GM11168 (cell line): ENCODE measurements at regions not wholly inside any gene's neighbourhood (a gene's known extent, or its start where the extent isn't known, plus 50 kb on each side); places are given as distances from the start of the nearest gene placed in this dataset.

Experiments used
- in situ Hi-C: fragments of 300-500 bp; cut with MboI; formaldehyde crosslinking; loops from one replicate; pipeline ENCODE4 v1.12.0; 2022; ENCODE audit warnings: low sequenced_read_pairs; ENCODE audit not compliant: unreplicated experiment

DNA sequence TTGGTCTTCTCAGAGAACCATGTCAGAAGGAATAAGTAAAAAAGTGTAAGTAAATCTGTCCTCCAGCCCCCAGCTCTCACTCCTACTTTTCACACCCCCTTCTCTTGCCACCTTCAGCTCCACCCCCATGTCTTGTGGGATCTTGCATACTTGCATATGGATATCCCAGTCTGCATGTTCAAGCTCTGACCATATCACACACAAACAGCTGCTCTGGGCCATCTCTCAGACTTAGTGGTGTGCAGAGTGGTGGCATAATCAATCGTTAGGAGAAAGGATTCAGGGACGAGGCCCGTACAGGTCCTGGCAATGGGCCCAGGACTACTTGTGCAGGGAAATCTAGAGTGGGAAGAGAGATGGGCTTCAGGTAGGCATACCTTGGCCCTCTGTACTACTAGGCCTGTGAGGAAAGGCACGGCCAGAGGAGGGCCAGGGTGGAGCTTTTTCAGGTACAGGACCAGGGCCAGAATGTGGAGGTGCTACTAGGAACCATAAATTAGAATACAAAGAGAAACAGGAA lies 112.0 kb upstream of the SGK1 start:
- in situ Hi-C loops: loop anchor here (25.0 kb wide), 1 partner anchor 243 kb away; no protein-coding TSS in a partner anchor

DNA sequence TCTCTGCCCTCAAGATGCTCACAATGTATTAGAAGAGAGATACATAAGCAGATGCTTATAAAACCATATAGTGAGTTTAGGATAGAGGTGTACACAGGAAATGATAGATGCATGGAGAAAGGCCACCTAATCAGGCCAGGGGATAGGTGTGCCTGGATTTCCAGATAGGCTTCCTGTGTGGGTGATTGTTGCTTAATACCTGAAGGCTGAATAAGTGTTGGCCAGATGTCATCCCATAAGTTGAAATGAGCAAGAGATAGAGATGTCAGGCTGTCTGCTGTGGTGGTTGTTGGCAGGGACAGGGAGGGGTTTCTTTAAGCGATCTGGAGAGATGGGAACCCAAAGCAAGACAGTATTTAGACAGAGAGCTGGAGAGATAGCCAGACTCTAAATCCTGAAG lies 109.8 kb upstream of the SGK1 start:
- in situ Hi-C loops: loop anchor here (25.0 kb wide), 1 partner anchor 240 kb away; no protein-coding TSS in a partner anchor

DNA sequence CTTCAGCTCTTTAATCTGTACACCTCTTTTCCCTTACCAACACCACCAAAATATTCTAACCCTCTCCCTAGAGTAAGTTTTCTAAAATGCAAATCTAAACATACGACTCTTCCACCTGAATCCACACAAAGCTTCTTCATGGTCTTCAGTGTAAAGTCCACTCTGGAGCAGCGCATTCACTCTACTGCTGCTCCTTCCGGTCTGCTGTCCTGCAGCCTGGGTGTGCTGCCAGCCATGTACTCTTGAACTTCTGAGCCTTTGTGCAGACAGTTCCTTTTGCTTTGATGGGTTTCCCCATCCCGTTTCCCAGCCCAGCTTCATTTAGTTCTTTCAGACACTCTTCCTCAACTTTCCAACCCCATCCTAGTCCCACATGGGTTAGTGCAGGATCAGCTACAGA lies 108.7 kb upstream of the SGK1 start:
- in situ Hi-C loops: loop anchor here (25.0 kb wide), 1 partner anchor 239 kb away; no protein-coding TSS in a partner anchor

DNA sequence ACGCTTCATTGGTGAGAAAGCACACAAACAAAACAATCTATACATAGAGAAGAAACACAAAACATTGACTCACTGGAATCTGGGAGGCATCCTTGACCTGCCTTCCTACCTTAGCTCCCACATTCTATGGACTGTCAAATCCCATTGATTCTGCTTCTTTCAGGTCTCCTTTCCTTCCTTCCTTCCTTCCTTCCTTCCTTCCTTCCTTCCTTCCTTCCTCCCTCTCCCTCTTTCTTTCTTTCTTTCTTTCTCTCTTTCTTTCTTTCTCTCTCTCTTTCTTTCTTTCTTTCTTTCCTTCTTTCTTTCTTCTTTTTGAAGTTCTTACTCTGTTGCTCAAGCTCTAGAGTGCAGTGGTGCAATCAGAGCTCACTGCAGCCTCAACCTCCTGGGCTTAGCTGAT lies 108.0 kb upstream of the SGK1 start:
- in situ Hi-C loops: loop anchor here (25.0 kb wide), 1 partner anchor 239 kb away; no protein-coding TSS in a partner anchor

DNA sequence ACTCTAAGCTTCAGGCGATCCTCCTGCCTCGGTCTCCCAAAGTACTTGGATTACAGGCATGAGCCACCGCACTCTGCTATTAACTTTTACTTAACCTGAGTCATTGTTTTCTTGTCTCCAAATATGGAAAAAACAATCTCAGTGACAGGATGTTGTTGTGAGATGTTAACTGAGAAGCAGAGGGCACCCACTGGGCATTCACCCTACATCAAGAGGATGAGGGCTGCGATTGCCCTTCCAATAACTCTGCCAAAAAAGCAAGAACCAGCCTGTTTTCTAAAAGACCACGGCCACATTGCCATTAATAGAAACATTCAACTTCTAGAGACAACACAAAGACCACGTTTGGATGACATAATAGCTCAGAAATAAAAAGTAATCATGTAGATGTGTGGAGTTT lies 107.6 kb upstream of the SGK1 start:
- in situ Hi-C loops: loop anchor here (25.0 kb wide), 1 partner anchor 238 kb away; no protein-coding TSS in a partner anchor

DNA sequence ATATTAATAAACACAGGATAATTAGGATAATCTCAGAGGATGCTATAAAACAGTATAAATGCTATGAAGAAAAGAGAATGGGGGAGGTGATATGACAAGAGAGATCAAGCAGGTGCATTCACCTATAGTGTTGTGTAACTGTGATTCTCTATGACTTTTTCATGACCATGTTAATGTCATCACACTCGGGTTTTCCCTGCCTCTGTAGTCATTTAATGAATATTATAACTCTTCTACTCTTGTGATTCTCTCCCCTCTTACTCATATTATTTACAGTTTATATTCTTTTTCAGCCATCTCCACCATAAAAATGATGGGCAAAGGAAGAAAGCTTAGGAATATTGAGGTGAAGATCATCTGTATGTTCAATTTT lies 106.9 kb upstream of the SGK1 start:
- in situ Hi-C loops: loop anchor here (25.0 kb wide), 1 partner anchor 237 kb away; no protein-coding TSS in a partner anchor

DNA sequence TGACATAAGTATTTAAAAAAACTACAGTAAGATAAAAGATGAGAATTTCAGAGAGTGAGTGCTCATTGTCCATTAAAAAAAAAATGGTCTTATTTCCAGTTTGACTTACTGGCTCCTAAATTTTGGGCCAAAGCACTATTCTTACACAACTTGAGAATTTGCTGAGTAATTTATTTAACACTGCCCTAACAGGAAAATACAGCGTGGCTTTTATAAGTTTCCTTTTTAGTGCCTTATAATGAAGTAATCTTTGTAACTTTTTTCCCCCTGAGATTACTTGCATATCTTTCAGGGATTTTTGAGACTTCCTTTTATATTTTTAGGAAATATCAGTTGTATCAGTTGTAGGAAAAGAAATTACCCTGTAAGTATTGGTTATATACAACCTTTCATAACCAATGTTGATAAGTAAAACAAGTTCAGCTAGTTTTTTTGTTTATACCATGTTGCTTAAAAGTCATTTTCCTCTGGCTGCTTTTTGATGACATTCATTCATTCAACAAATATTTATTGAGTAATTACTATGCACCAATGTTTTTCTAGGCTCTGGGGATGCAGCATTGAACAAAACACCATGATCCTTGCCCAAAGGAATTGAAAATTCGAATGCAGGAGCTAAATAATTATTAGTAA lies 106.4 kb upstream of the SGK1 start:
- in situ Hi-C loops: no loop called here

DNA sequence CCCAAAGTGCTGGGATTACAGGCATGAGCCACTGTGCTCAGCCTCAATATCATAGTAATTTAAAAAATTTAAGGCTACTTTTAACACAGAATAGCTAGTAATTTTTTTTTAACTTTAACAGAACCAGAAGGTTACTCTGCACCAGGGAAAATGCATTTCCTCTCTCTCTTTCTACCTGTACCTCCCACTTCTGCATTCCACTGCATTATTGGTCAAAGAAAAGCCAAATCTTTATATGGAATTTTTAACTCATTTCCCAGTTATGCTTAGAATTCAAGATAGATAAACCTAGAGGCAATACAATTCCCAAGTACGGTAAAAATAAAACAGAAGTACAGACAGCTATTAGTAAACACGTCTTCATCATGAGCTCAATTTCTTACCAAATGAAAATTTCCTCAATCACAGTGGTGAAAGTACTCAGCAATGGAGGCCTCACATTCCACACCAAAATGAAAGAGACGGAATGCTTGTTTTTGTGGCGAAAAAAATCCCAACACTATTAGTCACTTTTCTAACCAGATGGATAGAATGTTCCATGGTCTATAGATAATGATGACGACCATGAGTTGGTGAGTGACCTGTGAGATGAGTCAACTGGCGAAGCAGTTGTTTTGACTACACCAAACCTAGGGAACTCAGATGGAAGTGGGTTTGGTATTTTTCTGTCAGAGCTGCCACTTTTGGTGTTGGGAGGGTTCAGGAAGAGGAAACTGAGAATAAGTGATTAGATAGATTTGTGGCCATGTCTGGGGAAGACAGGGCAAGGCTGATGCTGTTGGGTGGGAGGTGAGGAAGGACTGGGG lies 104.7 kb upstream of the SGK1 start:
- in situ Hi-C loops: no loop called here

DNA sequence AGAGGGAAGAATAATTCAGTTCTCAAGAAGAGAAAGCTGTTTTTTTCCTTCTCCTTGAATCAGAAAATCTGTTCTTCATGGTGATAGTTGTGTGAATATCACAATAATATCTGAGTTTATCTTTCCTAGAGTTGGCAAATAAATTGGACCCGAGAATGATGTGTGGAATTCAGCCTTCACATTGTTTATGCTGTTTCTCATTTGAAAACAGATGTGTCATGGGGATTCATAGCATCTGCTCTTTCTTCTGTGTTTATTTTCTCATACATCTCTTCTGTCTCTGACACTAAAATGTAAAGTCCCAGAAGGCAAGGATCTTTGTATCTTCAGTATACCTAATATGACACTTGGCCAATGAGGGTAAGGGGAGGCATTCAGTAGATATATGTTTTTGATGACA lies 103.6 kb upstream of the SGK1 start:
- in situ Hi-C loops: no loop called here

DNA sequence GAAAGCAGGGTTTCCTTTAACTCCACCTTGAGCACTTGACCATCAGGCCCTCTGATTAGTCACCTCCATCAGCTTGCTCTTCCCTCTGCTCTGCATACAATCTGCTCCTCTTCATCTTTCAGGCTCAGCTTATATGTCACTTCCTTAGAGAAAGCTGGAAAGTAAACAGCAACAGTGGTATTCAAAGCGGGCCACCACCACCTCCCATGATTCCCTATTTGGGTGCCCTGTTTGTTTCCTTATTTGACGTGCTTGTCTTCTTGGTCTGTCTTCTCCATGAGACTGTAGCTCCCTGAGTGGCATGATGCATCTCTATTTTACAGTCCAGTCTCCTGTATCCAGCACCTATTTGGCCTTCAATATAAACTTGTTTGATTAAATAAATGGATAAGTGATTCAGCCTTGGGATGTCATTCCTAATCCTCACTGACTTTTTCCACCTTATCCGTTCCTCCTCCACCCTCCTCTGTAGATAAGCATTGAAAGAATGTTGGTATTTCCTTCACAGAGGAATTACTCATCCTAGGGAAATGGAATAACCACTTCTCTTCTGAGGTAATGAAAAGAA lies 102.8 kb upstream of the SGK1 start:
- in situ Hi-C loops: no loop called here

DNA sequence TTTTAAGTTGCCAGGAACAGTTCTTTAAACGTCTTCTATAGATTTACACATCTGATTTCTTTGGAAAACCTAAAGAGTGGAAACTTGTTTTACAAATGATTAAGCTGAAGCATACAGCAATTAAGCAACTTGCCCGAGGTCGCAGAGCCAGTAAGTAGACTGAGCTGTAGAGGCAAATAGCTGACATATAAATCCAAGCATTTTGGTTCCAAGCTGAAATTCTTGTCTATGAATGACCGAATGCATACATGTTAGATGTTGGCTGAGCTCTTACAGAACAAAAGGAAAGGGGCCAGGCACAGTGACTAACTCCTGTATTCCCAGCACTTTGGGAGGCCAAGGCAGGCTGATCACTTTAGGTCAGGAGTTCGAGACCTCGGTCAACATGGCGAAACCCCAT lies 101.8 kb upstream of the SGK1 start:
- in situ Hi-C loops: no loop called here

DNA sequence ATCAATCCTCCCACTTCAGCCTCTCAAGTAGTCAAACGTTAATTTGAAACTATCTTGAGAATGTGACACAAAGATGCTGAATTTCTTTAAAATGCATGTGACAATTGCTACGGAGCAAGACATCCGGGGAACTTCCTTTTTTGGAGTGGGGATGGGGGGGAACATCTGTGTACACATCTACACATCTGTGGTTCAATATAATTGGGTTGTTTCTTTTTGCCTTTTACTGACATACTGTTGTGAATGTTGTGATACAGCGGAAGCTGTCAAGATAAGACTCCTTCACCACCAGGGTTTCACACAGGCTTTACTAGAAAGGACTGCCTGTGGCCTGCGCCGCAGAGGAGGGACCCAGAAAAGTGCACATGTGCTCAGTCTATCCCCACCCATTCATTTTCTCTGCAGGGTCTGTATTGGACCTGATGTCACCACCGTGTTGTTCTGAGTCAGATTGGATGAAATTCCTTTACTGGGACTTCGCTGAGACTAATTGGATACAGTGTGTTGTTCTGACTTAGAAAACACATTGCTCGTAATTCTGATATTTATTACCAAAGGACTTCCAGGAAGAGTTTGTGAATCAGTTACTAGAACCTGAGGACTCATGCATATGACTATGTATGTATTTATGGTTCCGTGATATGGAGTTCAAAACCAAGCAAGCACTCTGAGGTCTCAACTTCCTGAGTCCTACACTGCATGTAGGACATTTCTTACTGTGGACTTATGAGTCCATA lies 98.7 kb upstream of the SGK1 start:
- in situ Hi-C loops: no loop called here

DNA sequence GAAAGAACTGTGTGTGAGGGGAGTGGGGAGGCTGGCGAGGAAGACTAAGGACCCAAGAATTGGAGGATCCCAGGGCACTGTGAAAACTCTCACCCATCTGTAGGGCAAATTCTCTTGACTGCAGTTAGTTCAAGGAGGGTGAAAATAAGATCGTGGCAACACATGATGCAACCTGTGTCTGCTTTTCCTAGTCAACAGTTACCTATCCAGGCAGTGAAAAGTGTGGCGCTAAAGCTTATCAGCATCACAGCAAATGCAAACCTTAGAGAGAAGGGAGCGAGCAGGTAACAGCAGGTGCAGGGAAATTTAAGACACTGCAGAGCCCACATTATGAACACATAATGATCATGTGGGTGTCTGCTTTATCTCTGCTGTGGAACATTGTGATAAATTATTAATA lies 97.7 kb upstream of the SGK1 start:
- in situ Hi-C loops: no loop called here

DNA sequence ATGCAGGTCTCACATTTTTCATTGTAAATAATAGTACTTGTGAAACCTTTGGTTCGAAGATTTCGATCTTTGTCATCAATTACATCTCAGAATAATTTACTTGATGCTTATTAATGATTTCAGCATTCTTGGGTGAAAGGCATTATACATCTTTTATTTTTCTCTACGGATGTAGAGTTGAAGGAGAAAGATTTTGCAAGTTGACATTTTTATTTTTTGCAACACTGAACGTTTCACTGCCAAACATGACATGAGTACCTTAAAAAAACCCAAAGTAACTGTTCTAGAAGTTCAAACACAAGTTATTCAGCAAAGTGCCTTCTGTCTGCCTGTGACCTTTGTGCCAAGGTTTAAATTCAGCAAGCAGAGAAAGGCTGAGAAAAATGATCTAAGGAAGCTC lies 97.3 kb upstream of the SGK1 start:
- in situ Hi-C loops: no loop called here

DNA sequence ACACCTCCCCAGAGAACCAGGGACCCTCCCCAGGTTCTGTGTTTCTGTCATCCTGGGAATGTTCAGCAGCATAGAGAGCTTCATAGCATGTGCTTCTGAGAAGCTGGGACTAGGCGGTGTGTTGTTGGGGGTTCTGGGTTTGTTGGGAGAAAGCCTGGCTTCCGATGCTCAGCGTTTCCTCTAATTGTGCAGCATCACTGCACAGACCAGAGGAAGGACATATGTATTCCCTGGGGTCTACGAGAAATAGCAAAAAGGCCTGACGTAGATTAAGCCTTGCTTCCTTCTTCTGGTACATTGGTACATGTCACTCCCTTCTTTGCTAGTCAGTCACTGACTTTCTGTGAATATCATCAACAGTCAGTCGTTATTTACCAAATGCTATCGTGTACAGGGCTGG lies 96.9 kb upstream of the SGK1 start:
- in situ Hi-C loops: no loop called here

DNA sequence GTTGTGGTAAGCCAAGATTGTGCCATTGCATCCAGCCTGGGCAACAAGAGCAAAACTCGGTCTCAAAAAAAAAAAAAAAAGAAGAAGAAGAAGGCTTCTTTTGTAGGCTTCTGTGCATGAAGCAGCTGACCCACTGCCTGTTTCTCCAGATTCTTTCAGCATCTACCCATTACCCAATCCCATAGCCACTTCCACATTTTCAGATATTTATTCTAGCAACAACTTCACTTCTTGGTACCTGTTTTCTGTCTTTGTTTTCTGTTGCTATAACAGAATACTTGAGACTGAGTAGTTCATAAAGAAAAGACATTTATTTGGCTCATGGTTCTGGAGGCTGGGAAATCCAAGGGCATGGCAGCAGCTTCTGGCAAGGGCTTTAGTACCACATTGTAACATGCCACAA lies 95.3 kb upstream of the SGK1 start:
- in situ Hi-C loops: no loop called here

DNA sequence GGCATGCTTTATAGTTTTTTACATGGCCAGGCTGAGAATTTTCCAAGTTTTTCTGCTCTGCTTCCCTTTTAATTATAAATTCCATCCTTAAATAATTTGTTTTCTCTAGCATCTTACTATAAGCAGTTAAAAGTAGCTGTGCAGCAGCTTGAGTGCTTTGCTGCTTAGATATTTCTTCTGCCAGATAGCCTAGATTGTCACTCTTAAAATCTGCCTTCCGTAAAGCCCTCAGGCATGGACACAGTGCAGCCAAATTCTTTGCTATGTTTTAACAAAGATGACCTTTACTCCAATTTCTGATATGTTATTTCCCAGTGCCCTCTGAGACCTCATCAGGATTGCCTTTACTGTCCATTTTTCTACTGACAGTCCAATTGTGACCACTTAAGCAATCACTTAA lies 92.6 kb upstream of the SGK1 start:
- in situ Hi-C loops: no loop called here

DNA sequence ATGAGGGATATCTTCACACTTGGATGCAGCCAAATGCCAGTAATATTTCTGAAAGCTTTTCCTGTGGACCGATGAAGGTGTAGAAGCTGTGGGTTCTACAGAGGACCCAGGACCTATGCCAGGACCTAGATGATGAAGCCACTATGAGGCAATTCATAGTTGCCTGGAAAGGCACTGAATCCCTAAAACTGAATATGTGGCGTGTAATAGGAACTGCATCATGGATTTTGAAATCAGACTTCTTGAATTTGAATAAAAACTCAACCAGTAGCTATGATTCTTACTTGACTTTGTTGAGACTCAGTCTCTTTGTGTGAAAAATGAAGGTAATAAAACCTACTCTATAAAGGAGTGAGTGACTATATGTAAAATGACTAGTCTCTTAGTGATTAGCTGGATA lies 89.9 kb upstream of the SGK1 start:
- in situ Hi-C loops: no loop called here

DNA sequence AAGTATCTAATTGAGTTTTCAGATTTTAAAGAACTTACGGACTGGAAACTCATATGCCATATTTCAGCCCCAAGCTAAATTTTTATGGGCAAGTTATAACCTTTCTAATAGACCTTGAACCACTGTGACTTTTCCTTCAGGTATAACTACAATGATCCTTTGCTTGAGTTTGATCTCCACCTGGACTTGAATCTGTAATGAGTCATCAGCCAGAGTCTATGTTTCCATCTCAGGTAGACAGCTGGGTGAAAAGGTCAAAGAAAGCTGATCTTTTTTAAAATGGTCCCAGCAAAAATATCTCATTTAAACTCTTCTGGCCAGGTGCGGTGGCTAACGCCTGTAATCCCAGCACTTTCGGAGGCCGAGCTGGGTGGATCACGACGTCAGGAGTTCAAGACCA lies 88.4 kb upstream of the SGK1 start:
- in situ Hi-C loops: no loop called here

DNA sequence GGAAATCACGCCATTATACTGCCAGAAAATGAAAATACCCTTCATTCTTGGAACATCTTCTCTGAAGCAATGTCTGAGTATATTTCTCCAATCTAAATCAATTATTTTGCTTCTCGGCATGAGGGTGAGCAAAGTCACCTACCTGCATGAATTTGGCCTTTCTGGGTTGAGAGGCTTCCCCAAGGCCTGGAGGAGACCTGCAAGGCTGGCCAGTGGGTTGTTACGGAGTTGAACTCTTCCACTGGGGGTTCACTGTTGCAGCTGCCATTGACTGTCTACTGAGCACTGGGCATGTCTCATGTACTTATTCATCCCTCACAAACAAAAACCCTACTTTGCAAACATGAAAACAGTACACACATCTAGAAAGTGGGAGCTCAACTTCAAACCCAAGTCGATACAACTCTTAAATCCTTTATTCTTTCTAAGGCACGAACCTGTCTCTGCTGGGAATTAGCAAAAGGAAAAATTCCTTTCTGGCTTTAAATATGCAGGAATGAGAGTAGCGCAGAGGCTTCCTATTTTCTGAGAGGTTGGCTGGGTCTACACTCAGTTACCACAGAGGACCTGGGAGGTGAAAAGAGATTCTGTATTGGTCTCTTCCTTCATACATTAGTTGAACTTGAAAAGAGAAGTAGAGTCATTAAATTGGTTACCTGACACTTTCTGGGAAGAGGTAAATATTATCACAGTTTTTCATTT lies 87.6 kb upstream of the SGK1 start:
- in situ Hi-C loops: no loop called here
